HEK293 (cell line): ENCODE measurements at regions not wholly inside any gene's neighbourhood (a gene's known extent, or its start where the extent isn't known, plus 50 kb on each side); places are given as distances from the start of the nearest gene placed in this dataset.

Experiments used
- CTCF ChIA-PET: fragments of 350-600 bp; formaldehyde crosslinking; extraction: SDS; loops from one replicate; lab custom pipeline; 2021; ENCODE audit warnings: antibody characterized with exemption; lab: Yijun Ruan, JAX
- POLR2A ChIA-PET: fragments of 300-600 bp; formaldehyde crosslinking; extraction: SDS; loops from one replicate; lab custom pipeline; 2020; ENCODE audit warnings: antibody characterized with exemption, inconsistent platforms; lab: Yijun Ruan, JAX
- H3K27ac ChIP-seq: fragments of 200-500 bp; sonication (Bioruptor generic); 2 replicates; pipeline ENCODE4 v1.5.1; 2014; ENCODE audit warnings: low read depth, low read length, control low read depth, inconsistent platforms; ENCODE audit errors: extremely low read depth
- H3K36me3 ChIP-seq, 2 experiments: fragments of 200-500 bp in 1 of 2; sonication (Bioruptor generic) in 1 of 2; 1 replicate in 1 of 2; 2 replicates in 1 of 2; pipeline ENCODE4 v1.5.1; 2014 to 2017; ENCODE audit warnings: inconsistent platforms in 2 of 2, low read length in 2 of 2; ENCODE audit not compliant: control insufficient read depth in 2 of 2, insufficient read depth in 1 of 2
- H3K4me1 ChIP-seq: fragments of 200-500 bp; sonication (Bioruptor generic); 2 replicates; pipeline ENCODE4 v1.5.1; 2014; ENCODE audit warnings: mild to moderate bottlenecking, low read length, inconsistent platforms; ENCODE audit not compliant: control insufficient read depth, insufficient read depth
- H3K4me3 ChIP-seq: 2 replicates; pipeline ENCODE4 v1.5.1; 2011; ENCODE audit warnings: low read depth, mild to moderate bottlenecking, control low read depth, low read length, moderate library complexity
- H3K9me3 ChIP-seq: fragments of 200-500 bp; sonication (Bioruptor generic); 2 replicates; pipeline ENCODE4 v1.5.1; 2014; ENCODE audit warnings: low read depth, low read length, inconsistent platforms; ENCODE audit not compliant: control insufficient read depth, insufficient read depth
- GLIS2 ChIP-seq: fragments of 450-650 bp; formaldehyde crosslinking; IDR thresholded peaks from 2 replicates; pipeline ENCODE4 v1.5.1; 2016; ENCODE audit warnings: missing biosample characterization, missing genetic modification characterization
- HOXC10 ChIP-seq: sonication (generic); formaldehyde crosslinking; IDR thresholded peaks from 2 replicates; pipeline ENCODE4 v1.8.1; 2023; ENCODE audit warnings: mild to moderate bottlenecking, missing genetic modification reagents
- KLF8 ChIP-seq: fragments of 450-650 bp; formaldehyde crosslinking; IDR thresholded peaks from 2 replicates; pipeline ENCODE4 v1.5.1; 2016; ENCODE audit warnings: missing biosample characterization, missing genetic modification characterization
- OVOL3 ChIP-seq: fragments of 450-650 bp; formaldehyde crosslinking; IDR thresholded peaks from 2 replicates; pipeline ENCODE4 v1.5.1; 2016; ENCODE audit warnings: missing biosample characterization, missing genetic modification characterization
- PRDM10 ChIP-seq: fragments of 450-650 bp; formaldehyde crosslinking; IDR thresholded peaks from 2 replicates; pipeline ENCODE4 v1.5.1; 2016; ENCODE audit warnings: missing biosample characterization, missing genetic modification characterization
- SALL2 ChIP-seq: fragments of 450-650 bp; formaldehyde crosslinking; IDR thresholded peaks from 2 replicates; pipeline ENCODE4 v1.5.0; 2017; ENCODE audit warnings: missing biosample characterization, mild to moderate bottlenecking, missing genetic modification characterization, borderline replicate concordance
- SCRT2 ChIP-seq: fragments of 450-650 bp; formaldehyde crosslinking; IDR thresholded peaks from 2 replicates; pipeline ENCODE4 v1.5.1; 2016; ENCODE audit warnings: missing biosample characterization, missing genetic modification characterization
- SETDB1 ChIP-seq: IDR thresholded peaks from one replicate; pipeline ENCODE4 v1.6.1; 2017; ENCODE audit warnings: mild to moderate bottlenecking, low read length, moderate library complexity, mixed read lengths; ENCODE audit not compliant: insufficient read length
- ZBTB17 ChIP-seq: fragments of 450-650 bp; formaldehyde crosslinking; IDR thresholded peaks from 2 replicates; pipeline ENCODE4 v1.5.1; 2016; ENCODE audit warnings: missing biosample characterization, missing genetic modification characterization
- ZBTB26 ChIP-seq: fragments of 450-650 bp; formaldehyde crosslinking; optimal IDR thresholded peaks from 2 replicates; pipeline ENCODE3; 2016; ENCODE audit warnings: missing biosample characterization, mild to moderate bottlenecking, missing genetic modification characterization
- ZBTB8A ChIP-seq: fragments of 450-650 bp; formaldehyde crosslinking; IDR thresholded peaks from 2 replicates; pipeline ENCODE4 v1.5.1; 2016; ENCODE audit warnings: missing biosample characterization, missing genetic modification characterization
- ZEB2 ChIP-seq: fragments of 450-650 bp; formaldehyde crosslinking; IDR thresholded peaks from 2 replicates; pipeline ENCODE4 v1.5.1; 2016; ENCODE audit warnings: missing biosample characterization, missing genetic modification characterization
- ZFP37 ChIP-seq: fragments of 450-650 bp; formaldehyde crosslinking; IDR thresholded peaks from 2 replicates; pipeline ENCODE4 v1.5.1; 2016; ENCODE audit warnings: missing biosample characterization, missing genetic modification characterization
- ZIC2 ChIP-seq: fragments of 450-650 bp; formaldehyde crosslinking; IDR thresholded peaks from 2 replicates; pipeline ENCODE4 v1.5.1; 2016; ENCODE audit warnings: missing biosample characterization, missing genetic modification characterization
- ZNF169 ChIP-seq: fragments of 450-650 bp; formaldehyde crosslinking; IDR thresholded peaks from 2 replicates; pipeline ENCODE4 v1.5.1; 2016; ENCODE audit warnings: missing biosample characterization, missing genetic modification characterization
- ZNF211 ChIP-seq: fragments of 450-650 bp; formaldehyde crosslinking; IDR thresholded peaks from 2 replicates; pipeline ENCODE4 v1.5.1; 2016; ENCODE audit warnings: low read depth, missing biosample characterization, missing genetic modification characterization
- ZNF280C ChIP-seq: fragments of 450-650 bp; formaldehyde crosslinking; IDR thresholded peaks from 2 replicates; pipeline ENCODE4 v1.5.1; 2016; ENCODE audit warnings: missing biosample characterization, missing genetic modification characterization
- ZNF311 ChIP-seq: fragments of 450-650 bp; formaldehyde crosslinking; IDR thresholded peaks from 2 replicates; pipeline ENCODE4 v1.5.1; 2017; ENCODE audit warnings: missing biosample characterization, missing genetic modification characterization, borderline replicate concordance
- ZNF341 ChIP-seq: fragments of 450-650 bp; formaldehyde crosslinking; IDR thresholded peaks from 2 replicates; pipeline ENCODE4; 2016; ENCODE audit warnings: low read depth, missing biosample characterization, missing genetic modification characterization
- ZNF362 ChIP-seq: fragments of 450-650 bp; formaldehyde crosslinking; IDR thresholded peaks from 2 replicates; pipeline ENCODE4 v1.5.1; 2016; ENCODE audit warnings: missing biosample characterization, missing genetic modification characterization
- ZNF366 ChIP-seq: fragments of 450-650 bp; formaldehyde crosslinking; conservative IDR thresholded peaks from 2 replicates; pipeline ENCODE4 v1.5.1; 2016; ENCODE audit warnings: missing biosample characterization, missing genetic modification characterization
- ZNF548 ChIP-seq: fragments of 450-650 bp; formaldehyde crosslinking; IDR thresholded peaks from 2 replicates; pipeline ENCODE4 v1.5.1; 2016; ENCODE audit warnings: missing biosample characterization, missing genetic modification characterization
- ZNF561 ChIP-seq: fragments of 450-650 bp; IDR thresholded peaks from 2 replicates; pipeline ENCODE4 v1.5.1; 2018; ENCODE audit warnings: missing biosample characterization, missing genetic modification characterization, borderline replicate concordance
- ZNF596 ChIP-seq: fragments of 450-650 bp; IDR thresholded peaks from 2 replicates; pipeline ENCODE4 v1.5.0; 2018; ENCODE audit warnings: missing biosample characterization, mild to moderate bottlenecking, missing genetic modification characterization, moderate library complexity
- ZNF600 ChIP-seq: fragments of 450-650 bp; formaldehyde crosslinking; IDR thresholded peaks from 2 replicates; pipeline ENCODE4 v1.5.1; 2016; ENCODE audit warnings: missing biosample characterization, missing genetic modification characterization
- ZNF610 ChIP-seq: fragments of 450-650 bp; formaldehyde crosslinking; IDR thresholded peaks from 2 replicates; pipeline ENCODE4 v1.5.1; 2016; ENCODE audit warnings: missing biosample characterization, missing genetic modification characterization, borderline replicate concordance
- ZNF707 ChIP-seq: fragments of 450-650 bp; formaldehyde crosslinking; IDR thresholded peaks from 2 replicates; pipeline ENCODE4 v1.5.1; 2016; ENCODE audit warnings: missing biosample characterization, missing genetic modification characterization

GRCh38 chr6:26234421-26235301 is 130.3 kb upstream of the BTN3A2 start (continued):
- TF ChIP-seq ZIC2 (tag by site-specific recombination) (0 out of 2 replicates have a peak, but pooled peaks have one; percentile 11), ZNF548 (tag by site-specific recombination) (no peak), ZNF707 (tag by site-specific recombination) (no peak), ZNF600 (tag by site-specific recombination) (peak; percentile 43; the same call in 1 of the 2 replicates), SCRT2 (tag by site-specific recombination) (peak; percentile 25; the same call in 1 of the 2 replicates), ZFP37 (no peak), KLF8 (no peak), ZNF362 (tag by site-specific recombination) (no peak), ZNF341 (tag by site-specific recombination) (peak; percentile 47; the same call in 1 of the 2 replicates), ZNF280C (no peak), HOXC10 (CRISPR knock-in tag) (no peak), GLIS2 (tag by site-specific recombination) (peak; percentile 51; the same call in 1 of the 2 replicates), SALL2 (tag by site-specific recombination) (no peak), ZBTB17 (tag by site-specific recombination) (no peak), ZBTB8A (tag by site-specific recombination) (peak; percentile 26; the same call in 1 of the 2 replicates), ZNF596 (tag by site-specific recombination) (no peak), ZBTB26 (tag by site-specific recombination) (peak; percentile 20), ZEB2 (no peak), ZNF169 (tag by site-specific recombination) (no peak), ZNF366 (tag by site-specific recombination) (peak; percentile 35; the same call in 1 of the 2 replicates), ZNF311 (tag by site-specific recombination) (no peak)
- TF ChIP-seq, all 188 proteins: peak for 10

- no peak overlapping the region; the same call in 1 of the 2 replicates for H3K4me3 ChIP-seq
- ChIA-PET CTCF (interaction anchor here (0.5 kb wide), 1 partner anchor 9 kb away, joined by 3 read pairs; no protein-coding TSS in a partner anchor), POLR2A (interaction anchor here (1.0 to 3.1 kb wide), 8 partner anchors 8 to 78 kb away, joined by 3 to 34 read pairs (median 10); a partner anchor contains a TSS)
- H3K36me3 ChIP-seq, result no peaks in the 10 kb centered on the region
- H3K4me1 ChIP-seq, result no peaks in the 10 kb centered on the region
- TF ChIP-seq ZNF561 (tag by site-specific recombination), result no peak
- TF ChIP-seq ZNF610 (tag by site-specific recombination), result no peak
- no peak for TF ChIP-seq OVOL3 (tag by site-specific recombination)
- no peak for TF ChIP-seq SETDB1
- no peak for TF ChIP-seq ZNF341 (tag by site-specific recombination)
- peak; percentile 95 for TF ChIP-seq PRDM10 (tag by site-specific recombination)
- TF ChIP-seq ZNF211, result no peak
- H3K27ac ChIP-seq, result no peak overlapping the region
- no peaks in the 10 kb centered on the region for H3K9me3 ChIP-seq
Observed at GRCh38 chr6:26235302-26235670, 129.7 kb upstream of the BTN3A2 start.
